ENCODE measurements at regions not wholly inside any gene's neighbourhood (a gene's known extent, or its start where the extent isn't known, plus 50 kb on each side); places are given as distances from the start of the nearest gene placed in this dataset.
"Not testable (repeated sequence)": the region's sequence is repeated elsewhere in the genome, so short reads cannot be mapped to it uniquely, and the experiment has no call there.

DNA sequence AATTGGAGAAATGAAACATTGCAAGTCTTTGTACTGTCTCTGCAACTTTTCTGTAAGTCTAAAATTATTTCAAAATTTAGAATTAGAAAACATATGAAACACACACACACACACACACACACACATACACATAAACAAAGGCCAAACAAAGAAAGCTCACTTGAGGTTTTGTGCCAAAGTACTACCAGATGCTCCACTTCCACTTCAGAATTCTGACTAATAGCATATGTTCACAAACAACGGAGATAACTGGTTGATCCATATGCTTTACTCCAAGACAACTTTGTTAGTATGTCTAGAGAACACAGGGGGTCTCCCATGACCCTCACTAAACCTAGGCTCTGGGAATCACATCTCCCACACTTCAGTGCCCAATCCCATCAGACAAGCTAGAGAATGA lies 133.8 kb upstream of the CLEC14A start:
- DNase-seq = no peak

DNA sequence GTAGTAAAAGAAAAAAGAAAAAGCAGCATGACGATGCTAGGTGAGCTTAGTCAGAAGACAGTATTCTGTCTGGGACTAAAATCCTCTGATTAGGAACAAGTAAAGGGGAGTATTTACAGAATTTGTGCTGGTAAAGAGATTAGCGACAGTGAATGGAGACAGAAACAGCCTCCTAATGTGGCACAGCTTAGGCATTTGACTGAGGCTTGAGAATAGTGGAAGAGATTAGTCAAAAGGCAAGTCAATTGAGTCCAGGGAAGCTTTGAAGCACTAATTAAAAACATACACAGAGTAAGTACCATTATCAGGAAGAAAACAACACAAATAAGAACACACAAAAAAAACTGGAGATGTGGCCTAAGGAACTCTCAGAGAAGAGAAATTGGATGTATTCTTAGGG lies 131.9 kb upstream of the CLEC14A start:
- DNase-seq = no peak

DNA sequence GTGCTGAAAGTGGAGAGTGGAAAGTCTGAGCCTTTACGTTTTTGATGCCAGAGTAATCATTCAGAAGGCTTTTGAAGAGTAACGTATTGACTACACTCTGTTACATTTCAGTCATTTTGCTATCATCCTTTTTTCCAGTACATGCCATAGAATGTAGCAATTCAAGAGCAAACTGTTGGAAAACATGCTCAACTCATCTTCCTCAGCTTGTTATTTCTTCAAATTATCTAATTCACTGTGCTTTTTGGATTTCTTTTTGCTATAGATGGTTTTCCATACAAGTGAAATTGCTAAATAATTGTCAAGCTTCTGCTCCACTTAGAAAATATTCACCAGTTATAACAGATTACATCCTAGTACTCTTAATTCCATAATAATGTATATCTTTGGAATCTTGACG lies 129.9 kb upstream of the CLEC14A start:
- DNase-seq = no peak

DNA sequence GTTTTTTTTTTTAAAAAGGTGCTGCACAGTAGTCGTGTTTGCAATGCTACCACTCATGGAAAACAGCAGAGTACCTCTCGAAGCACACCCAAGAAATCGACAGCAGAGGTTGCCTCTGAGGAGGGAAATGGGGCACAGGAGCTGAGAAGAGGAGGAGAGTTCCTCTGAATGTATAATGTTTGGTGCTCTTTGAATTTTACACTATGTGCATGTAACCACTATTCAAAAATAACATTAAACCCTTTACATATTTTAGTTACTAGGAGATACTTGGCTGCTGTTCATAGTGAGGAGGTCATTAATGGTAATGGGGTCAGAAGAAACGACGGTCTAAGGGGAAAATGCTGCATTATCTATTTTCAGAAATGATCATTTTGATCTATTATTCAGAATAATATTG lies 129.4 kb upstream of the CLEC14A start:
- no peak for DNase-seq

DNA sequence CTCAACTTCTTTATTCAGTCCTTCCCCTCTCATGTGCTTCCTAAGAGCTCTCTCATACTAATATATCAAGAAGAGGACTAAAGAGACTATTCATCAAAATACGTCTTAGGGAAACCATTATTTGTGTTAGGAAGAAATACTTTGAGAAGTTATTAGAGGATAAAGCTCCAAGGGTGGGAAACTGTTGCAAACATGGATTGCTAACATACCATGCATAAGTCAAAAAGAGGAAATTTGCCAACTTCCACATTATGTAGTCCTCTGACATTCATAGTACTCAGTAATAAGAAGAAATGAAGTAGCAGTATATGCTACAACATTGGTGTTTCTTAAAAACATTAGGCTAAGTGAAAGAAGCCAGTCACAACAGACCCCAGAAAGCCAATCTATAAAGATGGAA lies 128.8 kb upstream of the CLEC14A start:
- no peak for DNase-seq

DNA sequence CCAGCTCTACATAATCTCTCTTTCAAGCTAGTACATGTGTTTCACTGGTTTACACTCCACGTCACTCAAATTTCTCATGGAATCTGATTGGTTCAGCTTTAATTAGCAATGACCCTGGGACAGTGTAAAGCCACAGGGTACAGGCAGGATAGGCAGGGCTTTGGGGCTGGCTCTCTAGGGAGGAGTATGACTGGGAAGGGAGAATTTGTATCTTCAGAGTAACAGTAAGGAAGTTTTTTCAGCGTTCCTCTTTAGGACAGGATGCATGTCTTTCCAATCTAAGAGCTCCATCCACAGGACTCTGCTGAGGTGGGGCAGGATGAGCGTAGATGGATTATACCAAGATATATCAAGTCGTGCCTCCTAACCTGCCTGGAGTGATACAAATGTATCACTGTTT lies 112.0 kb upstream of the CLEC14A start:
- DNase-seq = no peak

DNA sequence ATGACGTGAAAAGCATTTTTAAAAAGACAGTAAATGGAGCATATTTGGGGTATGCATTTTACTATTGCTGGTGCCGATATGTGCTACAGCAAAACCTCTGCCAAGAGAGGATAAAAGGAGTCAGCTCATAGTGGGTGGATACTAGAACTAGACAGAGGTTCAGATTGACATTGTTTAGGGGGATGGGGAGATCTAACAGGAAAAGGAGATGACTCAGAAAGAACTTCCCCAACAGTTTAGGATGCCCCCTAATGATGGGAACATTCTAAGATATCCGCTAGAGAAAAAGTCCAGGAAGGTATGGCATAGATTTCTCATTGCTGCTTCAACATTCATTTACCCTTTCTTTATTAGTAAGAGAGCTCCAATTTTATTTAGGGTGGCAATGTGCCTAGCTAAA lies 110.5 kb upstream of the CLEC14A start:
- DNase-seq = no peak

DNA sequence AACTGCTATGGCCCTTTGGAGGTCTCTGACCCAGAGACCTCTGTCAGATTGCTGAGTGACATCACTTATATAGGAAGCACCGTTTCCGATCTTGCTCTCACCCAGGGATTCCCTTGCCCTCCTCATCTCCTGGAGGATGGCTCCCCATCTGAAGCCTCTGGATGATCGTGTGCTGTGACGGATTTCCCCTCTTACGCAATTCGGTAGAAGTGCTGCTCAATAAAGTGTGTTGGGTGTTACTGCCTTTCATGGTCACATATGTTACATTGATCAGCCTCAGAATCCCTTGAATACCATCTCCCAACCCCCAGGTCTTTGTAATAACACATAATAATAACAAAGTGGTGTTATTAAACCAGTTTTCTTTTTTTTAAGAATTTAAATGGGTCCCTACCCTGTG lies 107.3 kb upstream of the CLEC14A start:
- no peak for DNase-seq

DNA sequence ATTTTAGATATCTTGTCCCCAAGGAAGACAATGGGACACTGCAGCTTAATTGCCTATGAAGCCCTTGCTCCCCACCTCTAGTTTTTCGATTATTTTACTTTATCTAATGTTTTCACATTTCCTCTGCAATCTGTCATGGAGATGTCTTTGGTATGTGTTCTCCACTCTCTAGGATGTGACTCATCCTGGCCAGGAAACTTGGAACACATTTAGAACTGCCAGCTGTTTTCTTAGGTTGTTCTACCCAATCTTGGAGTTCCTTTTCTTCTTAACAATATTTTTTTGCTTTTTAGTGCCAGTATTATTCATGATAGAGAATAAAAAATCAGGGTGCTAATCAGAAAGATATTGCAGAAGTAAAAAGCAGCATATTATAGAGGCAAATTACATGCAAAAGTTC lies 101.7 kb upstream of the CLEC14A start:
- DNase-seq = no peak

DNA sequence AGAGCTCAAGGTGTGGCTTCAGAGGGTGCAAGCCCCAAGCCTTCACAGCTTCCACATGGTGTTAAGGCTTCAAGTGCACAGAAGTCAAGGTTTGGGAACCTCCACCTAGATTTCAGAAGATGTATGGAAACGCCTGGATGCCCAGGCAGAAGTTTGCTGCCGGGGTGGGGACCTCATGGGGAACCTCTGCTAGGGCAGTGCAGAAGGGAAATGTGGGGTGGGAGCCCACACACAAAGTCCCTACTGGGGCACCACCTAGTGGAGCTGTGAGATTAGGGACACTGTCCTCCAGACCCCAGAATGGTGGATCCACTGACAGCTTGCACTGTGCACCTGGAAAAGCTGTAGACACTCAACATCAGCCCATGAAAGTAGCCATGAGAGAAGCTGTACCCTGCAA lies 99.6 kb upstream of the CLEC14A start:
- not testable (repeated sequence) for DNase-seq

DNA sequence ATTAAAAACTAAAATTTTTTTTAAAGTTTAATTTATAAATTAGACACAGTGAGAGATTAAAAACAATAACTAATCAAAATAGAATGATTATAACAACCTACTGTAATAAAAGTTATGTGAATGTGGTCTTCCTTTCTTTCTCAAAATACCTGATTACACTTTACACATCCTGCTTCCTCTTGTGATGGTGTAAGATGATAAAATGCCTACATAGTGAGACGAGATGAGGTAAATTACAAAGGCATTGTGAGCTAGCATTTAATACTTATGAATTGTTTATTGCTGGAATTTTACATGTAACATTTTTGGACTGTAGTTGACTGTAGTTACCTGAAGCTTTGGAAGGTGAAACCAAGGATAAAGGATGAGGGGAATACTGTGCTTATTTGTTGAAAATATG lies 94.2 kb upstream of the CLEC14A start:
- no peak for DNase-seq

DNA sequence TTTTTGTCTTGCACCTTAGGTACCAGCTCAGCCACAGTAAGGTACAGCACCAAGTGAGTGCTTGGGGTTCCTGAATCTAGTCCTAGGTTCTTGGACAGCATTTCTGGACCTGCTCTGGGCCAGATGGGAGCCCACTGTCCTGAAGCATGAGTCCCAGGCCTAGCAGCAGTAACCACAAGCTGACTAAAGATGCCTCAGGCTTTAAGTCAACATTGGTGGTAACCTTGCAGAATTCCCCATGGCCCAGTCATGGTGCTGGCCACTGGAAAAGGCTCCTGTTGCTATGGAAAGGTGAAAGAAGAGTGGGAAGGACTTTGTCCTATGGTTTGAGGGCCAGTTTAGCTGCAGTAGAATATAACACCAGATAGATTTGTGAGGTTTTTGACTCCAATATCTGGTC lies 86.9 kb upstream of the CLEC14A start:
- no peak for DNase-seq

DNA sequence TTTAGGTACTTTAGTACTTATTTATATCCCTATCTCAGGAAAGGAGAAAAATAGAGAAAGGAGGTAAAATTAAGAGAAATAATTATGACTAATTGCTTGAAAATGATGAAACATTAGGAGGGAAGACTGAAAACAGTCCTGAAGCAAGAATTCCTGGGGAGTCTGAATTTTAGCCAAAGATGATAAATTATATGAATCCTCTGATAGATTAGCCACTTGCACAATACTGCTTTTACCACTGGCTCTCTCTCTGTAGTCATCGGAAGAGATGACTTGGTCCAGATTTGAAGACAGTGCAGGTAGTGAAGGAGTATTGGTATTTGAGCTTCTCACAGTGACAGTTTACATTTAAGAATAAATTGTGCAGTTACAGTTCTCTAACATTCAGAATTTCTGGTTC lies 83.8 kb upstream of the CLEC14A start:
- DNase-seq = no peak

DNA sequence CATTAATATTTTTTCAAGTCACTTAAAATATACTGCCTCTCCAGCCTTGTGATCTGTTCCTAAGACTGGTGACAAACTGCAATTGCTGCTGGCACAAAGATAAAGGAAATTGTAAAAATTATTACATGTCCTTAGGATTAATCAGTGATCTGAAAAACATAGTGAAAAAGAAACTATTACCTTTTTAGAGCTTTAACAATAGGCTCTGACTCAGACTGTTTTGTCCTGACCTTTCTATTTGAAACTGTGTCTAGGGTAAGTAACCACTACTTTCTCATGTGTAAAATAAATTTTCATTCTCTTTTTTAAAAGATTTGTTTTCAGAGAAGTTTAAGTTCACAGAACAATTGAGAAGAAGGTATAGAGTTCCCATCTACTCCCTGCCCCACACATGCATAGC lies 80.4 kb upstream of the CLEC14A start:
- DNase-seq = no peak

DNA sequence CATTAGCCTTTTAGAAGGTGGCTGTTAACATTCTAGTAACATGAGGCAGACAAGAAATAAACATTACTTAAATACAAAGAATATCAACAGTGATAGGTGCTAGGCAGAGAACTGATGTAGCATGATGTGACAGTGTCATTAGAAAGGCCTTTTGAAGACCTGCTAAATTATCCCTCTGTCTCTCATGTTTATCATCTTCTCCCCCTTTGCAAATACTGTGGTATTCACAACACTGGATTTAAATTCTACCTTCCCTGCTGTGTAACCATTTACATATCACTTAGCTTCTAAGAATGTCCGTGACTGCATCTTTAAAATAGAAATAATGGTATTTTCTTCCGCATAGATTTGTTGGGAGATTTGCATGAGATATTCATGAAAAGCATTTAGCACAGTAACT lies 74.4 kb upstream of the CLEC14A start:
- no peak for DNase-seq

DNA sequence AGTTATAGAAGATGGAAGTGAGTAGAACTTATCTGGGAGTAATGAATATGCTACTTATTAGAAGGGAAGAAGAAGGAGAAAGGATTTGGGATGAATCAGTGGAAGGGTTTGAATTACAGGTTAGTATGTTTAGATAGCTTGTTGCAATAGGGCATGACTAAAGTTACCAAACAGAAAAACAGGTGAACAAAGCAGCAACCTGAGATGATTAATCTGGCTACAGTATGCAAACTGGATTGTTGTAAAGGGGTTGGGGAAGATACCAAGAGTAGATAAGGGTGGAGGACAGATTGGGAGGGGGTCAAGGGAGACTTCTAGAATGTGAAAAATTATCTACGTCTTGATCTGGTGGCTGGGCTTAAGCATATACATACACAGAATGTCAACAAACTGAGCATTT lies 73.4 kb upstream of the CLEC14A start:
- DNase-seq = no peak

DNA sequence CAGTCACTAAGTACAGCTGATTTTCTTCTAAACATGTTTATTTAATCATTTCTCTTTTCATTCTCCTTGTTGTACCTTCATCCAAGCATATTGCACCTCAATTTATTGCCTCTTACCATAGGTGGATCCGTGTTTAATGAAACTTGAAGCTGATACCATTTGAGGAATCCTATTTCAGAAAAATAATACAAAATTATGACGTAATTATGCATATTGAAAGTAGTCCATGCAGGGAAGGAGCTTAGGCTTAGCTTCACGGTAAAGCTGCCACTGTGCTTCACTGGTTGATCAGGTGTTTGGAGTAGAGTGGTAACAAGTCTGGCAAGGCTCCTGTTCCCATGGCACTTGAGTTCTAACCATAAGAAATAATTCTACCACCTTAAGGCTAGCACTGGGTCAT lies 61.0 kb upstream of the CLEC14A start:
- DNase-seq = no peak

DNA sequence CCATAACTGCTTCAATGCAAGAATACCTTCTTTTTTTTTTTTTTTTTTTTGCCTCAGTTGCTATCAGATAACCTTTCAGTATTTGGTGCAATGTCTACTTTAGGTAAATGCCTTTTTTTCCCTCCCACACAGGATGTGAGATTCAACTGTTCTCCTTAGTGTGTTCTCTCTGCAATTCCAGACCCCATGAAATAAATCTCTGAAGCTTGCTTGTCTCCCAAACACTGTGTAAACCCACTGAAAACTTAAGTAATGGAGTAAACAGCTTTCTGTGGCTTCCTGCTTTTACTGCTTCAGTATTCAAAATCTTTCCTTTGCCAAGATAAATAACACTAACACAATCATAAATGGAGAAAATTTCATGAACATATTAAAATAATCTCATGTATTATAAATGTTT lies 55.8 kb upstream of the CLEC14A start:
- DNase-seq = no peak

DNA sequence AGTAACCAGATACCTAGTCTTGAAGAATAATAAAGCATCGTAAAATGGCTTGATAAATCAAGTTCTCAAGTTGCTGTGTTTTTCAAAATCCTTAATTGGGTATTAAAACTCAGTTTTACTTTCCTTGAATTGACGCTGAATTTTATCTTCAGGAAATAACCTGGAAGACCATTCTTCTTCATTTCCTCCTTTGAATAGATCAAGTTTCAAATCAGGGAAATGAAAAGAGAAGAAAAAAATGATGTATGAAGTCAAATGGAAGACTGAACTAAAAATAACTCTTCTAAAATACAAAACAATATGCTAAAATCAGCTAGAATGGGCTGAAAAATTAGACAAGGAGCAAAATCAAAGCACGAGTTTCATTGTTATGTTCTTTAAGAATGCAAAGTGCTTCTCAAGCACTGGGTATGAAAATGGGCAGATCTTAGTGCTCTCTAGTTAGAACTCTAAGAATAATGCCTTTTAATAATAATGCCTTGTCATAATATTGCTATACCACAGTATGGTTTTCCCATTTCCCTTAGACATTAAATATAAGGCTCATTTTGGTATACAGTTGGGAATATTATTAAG lies 54.6 kb upstream of the CLEC14A start:
- DNase-seq = no peak

DNA sequence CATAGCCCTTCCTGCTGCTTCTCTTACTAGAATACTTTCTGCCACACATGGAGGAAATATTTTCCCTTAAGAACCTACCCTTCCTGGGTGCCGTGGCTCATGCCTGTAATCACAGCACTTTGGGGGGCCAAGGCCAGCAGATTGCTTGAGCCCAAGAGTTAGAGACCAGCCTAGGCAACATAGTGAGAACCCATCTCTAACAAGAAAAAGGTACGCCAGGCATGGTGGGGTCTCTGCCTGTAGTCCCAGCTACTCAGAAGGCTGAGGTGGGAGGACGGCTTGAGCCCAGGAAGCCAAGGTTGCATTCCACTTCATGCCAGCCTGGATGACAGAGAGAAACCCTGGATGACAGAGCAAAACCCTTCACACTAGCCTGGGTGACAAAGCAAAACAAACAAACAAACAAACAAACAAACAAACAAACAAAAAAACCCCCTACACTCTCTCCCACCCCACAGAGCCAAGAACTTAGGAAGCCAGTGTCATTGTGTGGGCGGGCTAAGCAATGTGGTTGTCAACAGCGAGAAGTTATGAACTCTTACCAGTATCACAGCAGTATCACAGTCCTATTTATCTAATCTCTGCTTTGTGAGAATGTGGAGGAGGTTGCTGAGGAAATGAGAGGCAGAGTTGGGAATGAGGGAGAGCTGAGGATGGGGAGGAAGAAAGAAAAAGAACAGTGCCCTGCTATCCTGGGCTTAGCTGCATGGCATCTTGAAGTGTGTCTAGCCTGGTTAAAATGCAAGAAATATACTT lies 53.8 kb upstream of the CLEC14A start:
- no peak for DNase-seq
